ENCODE measurements at regions not wholly inside any gene's neighbourhood (a gene's known extent, or its start where the extent isn't known, plus 50 kb on each side); places are given as distances from the start of the nearest gene placed in this dataset.

- no peak for TF ChIP-seq POLR2A (IDR thresholded peaks at IDR 0.05; ENCODE audit: low read depth, low read length)
- no peak for TF ChIP-seq POLR2AphosphoS5 (IDR thresholded peaks at IDR 0.05; ENCODE audit: low read depth, low read length)
Observed at GRCh38 chr13:88601949-88602348, 930.8 kb downstream of the SLITRK5 start.

Data from GM12892 (cell line).